Suppressor macrophage treated with lipopolysaccharide for 1 hour (primary cell): ENCODE measurements at regions not wholly inside any gene's neighbourhood (a gene's known extent, or its start where the extent isn't known, plus 50 kb on each side); places are given as distances from the start of the nearest gene placed in this dataset.
A peak's percentile ranks its signal among the peaks of the same experiment; 100 is the strongest.
"Not testable (repeated sequence)": the region's sequence is repeated elsewhere in the genome, so short reads cannot be mapped to it uniquely, and the experiment has no call there.

Experiments
- DNase-seq, 3 donors: peaks; one replicate each; pipeline ENCODE4 v3.0.0-alpha.2; 2020 to 2022

DNA sequence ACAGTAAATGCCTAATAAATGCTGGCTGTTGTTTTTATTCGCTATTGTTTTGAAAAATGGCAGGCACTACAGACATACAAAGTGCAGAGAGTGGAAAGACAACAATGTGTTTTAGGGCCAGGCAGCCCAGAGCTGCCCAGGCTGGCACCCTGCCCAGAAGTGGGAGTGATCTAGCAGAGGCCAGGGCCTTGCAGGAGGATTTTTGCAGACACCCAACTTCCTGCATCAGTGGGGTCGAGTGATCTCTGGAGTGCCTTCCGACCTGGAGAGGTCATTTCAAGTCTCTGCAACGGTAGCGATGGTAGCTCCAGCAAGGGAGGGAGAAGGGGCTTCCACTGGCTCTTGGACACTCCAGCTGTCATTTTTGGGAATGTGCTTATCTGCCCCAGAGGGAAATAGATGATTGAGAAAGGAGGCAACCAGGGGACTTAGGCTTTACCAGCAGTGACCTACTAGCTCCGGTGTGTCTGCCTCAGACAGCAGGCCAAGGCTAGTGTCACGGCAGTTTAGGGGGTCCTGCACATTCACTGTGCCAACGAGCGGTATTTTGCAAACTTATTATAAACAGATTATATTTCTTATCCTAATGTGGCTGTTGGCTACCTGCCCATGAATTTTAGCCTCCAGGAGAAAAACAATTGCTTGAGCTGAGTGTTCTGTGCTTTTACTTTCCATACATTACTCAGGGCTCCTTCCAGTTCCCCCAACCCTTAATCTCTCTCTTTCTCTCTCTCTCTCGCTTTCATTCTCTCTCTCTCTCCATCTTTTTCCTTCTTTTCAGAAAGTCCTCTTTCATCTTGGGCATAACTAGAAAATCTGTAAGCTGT is 153.9 kb upstream of the PLGLB2 start:
- peak in 1 of 3 donors; percentile 4 for DNase-seq

DNA sequence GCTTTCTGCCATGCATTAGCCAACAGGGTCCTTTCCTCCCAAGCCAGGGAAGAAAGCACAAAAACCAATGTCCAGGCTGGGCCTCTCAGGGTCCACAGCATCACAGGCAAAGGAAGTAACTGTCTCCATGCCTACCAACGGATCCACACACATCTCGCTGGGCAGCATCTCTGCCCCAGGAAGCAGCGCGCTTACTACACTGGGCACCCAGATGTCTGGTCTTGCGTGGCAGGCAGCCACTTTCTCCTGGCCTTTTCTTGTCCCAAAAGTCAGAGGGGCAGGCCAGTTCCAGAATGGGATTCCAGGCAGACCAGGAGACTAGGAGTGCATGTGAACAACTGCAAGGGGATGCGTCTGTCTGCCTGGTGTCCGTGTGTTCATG is 153.3 kb upstream of the PLGLB2 start:
- not testable (repeated sequence) for DNase-seq

DNA sequence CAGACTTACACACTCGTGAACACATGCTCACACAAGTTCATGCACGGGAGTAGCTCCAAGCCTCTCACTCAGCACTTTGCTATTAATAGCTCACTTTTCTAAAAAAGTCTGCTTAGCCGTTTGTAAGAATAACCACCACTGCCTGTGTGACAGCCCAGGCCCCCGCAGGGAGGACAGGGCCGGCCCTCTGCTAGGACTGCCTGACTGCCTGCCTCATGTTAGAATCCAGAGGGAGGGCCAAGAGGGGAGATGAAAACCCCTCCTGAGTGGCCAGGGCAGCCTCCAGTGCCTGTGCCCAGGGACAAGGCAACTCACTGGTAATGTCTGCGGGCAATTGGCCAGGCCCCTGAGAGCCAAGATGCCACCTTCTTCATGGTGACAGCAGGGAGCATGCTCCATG is 152.9 kb upstream of the PLGLB2 start:
- DNase-seq, result not testable (repeated sequence)

DNA sequence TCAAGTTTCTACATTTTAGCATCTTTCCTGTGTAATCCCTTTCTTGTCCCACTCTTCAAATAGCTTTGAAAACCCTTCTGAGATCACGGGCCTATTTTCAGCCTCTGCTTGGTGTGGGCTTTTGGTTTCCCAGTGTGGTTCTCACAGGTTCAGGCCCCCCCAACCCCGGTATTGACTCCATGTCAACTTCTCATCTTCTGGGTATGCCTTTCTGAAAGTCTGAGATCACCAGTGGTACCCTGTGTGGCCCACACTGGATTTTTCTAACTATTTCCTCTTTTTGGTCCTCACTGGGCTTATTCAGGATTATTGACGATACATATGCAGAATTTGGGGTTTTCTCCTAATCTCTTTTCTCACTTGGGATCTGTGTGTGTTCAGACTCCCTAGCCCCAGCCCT is 146.9 kb upstream of the PLGLB2 start:
- DNase-seq, result not testable (repeated sequence)

DNA sequence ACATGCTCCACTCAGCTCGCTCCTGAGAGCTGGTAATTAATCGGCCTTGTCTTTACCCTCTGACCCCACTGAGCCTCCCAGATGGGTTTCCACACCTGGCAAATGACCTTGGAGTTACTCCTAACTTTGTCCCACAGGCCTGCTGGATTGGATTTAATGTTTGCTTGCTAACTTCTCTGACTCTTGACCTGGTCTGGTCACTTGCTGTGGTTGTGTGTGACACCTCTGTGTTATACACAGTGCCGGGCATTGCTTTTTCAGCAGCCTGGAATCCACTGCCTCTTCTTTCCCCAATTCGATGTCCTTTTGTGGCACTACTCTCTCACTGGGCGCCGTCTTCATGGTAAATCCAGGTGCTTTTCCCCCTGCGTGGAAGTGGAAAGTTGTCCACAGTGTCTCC is 145.8 kb upstream of the PLGLB2 start:
- DNase-seq, result not testable (repeated sequence)

DNA sequence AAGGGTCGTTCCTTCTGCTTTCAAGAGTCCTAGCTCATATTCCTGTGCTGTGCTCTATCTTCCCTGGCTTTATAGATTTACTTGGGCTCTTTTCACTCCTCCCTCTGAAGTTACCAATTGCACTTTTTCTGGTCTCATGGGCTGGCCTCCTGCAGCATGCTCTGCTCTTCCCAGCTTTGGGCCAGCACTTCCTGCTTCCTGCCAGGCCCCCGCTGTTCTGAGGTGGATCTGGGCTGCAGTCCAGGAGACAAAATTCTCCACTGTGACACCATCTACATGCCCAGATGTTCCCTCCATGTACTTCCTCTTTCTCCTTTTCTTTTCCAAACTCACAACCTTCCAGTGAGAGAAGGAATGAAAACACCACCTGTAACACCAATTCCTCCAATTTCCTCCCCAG is 145.2 kb upstream of the PLGLB2 start:
- not testable (repeated sequence) for DNase-seq

DNA sequence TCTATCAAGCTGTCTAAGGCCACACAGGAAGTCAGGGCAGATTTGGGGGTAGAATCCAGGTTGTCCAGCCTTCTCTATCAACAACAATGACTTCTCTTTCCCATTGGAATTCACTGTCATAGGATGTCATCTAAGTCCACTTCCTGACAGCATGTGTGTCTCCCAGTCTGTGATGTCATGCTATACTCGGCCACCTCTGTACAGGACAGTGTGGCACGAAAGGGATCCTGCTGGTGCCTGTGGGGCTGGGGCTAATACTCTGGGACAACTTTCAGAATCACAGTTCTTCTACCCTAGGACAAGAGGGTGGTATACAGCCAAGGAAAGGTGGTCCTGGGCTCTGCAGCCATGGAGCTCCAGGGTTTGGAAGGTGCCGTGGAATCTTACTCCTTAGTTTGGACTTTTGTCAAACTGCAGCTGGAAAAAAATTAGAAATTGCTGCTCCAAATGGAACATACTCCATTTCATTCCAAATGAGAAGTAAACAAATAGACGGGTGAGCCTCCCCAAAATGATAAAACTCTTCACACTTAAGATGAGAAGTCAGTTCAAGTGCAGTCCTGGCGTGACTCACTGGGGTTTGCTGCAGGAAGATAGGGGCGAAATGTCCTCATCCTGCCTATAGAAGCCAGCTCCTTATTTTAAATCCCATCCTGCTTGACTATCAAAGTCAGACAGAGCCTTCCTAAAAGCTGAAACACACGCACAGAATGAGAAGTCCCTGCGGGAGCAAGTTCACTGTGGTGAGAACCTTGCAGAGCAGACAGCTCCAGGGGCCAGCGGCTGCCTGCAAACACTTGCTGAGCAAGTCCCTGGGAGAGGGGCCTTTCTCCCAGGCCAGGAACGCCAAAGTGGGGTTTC is 144.2 kb upstream of the PLGLB2 start:
- DNase-seq, result not testable (repeated sequence)

DNA sequence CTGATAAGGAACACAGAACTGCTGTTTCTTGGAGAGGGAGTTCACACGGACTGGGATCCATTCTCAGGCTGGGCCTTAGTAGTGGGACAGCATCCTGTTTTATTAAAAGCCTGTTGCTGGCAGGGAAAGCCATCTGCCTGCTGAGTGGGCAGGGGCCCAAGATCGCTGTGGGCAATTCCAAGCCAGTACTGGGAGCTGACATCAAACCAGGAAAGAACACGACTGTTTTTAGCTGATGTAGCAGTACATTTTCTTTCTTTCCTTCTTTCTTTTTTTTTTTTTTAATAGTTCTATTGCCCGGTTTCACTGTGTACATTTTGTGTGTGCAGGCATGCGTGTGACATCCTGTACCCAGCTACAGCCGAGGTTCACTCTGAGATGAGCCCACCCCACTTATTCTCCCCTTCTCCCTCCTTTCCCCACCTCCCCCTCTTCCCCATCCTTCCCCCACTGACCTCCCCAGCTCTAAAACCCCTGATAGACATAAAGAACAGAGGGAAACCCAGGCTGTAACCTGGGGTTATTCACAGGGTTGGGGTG is 143.5 kb upstream of the PLGLB2 start:
- not testable (repeated sequence) for DNase-seq

DNA sequence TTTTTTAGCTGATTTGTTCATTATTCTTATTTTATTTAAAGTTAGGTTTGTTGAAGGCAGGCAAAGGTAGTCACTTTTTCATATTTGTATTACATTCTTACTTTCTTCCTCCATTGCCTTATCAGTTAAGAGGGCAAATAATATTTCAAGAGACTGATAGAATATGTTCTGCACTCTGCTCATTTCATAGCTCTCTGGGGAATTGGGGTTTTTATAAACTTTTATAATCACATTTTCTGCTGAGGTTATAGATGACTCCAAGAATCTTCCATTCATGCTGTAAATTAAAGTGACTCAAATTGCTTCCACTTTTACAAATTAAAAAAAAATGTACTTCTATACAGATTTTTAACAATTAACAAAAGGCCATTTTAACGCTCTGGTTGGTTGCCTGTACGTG is 142.9 kb upstream of the PLGLB2 start:
- DNase-seq, result not testable (repeated sequence)

DNA sequence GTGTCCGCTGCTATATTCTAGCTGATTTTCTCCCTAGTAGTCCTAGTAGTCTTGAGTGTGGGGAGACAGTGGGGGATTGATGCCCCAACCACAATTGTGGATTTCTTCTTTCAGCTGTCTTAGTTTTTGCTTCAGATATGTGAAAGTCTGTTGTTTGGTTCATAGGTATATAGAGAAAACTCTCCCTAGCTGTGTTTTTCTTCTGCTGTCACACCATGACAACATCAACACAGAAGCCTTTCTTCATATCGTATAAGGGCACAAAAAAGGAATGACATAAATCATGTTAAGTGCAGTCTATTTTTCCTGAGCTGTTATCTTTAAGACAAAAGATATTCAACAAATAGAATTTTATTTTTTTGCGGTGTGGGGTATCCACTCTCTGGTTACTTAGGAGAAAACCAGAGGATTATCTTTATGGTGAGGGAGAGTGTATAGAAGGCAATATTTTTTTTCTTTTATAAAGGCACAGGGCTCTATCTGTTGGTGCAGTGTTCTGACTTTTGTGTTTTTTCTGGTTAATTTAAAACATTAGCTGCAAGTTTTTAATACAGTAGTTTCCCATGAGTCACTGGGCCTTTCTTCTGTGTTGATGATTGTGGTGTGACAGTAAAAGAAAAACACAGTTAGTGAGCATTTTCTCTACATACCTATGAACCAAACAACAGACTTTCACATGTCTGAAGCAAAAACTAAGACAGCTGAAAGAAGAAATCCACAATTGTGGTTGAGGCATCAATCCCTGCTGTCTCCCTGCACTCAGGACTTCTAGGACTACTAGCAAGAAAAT is 139.3 kb upstream of the PLGLB2 start:
- DNase-seq, result not testable (repeated sequence)

DNA sequence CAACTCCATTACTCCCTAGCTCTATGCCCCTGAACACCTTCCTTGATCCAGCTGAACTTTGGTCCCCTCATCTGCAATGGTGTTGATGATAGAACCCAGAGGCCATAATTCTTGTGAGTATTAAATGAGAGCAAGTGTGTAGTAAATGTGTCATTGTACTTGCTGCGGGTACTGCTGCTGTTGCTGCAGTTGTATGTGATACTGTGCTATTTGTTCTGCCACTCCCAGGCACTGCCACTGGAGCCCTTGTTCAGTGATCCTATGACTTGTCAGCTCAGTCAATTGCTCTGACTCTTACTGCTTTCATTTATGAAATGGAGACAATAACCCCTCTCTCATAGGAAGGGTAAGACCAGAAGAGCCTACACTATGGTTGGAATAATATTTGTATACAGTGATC is 136.9 kb upstream of the PLGLB2 start:
- DNase-seq, result not testable (repeated sequence)

DNA sequence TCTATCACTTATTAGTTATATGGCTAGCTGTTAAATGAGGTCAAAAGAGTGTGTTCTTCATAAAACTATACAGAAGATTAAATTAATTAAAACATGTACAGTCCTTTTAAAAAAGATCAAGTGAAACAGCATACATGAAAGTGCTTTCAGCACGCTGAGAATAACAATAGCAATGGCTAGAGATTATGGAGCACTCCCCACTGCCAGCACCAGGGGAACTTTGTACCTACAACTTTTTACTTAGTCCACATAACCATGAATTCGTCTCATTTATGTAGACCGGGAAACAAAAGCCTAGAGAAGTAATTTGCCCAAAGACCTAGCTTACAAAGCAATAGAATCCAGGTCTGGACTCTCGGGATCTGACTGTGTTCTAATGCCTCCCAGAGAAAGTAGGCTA is 136.5 kb upstream of the PLGLB2 start:
- DNase-seq, result not testable (repeated sequence)

DNA sequence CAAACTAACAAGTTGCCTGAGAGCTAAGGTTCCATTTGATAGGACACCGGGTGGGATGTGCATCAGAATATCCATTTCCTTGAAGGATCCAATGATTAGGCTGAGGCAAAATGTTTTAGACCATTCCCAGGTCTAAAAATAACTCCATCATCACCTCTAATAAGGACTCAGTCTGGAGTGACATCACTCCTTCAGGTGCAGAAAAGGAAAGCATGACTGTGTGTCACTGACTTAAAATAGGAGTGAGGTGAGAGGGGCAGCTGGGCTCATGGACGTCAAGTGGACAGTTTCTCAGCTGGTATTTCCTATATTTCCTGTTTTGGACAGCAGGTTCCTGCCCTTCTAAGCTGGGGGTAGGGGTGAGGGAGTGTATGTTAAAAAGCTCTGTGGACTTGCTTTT is 135.9 kb upstream of the PLGLB2 start:
- DNase-seq, result not testable (repeated sequence)

DNA sequence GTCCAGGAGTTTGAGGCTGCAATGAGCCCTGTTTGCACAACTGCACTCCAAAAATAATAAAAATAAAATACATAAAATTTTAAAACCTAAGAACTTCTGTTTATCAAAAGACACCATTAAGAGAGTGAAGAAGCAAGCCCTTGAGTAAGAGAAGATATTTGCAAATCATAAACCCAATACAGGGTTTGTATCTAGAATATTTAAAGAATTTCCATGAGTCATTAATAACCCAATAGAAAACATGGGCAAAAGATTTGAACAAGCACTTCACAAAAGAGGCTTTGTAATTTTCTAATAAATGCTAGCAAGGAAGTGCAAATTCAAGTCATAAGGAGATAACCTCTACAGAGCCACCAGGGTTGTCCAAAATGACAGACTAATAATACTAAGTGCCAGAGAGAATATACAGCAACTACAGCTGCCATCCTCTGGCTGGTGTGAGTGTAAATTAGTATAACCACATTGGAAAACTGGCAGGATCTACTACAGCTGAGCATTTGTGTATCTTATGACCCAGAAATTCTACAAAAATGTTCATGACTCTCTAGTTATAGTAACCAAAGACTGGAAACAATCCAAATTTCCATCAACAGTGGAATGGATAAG is 133.0 kb upstream of the PLGLB2 start:
- DNase-seq, result not testable (repeated sequence)

DNA sequence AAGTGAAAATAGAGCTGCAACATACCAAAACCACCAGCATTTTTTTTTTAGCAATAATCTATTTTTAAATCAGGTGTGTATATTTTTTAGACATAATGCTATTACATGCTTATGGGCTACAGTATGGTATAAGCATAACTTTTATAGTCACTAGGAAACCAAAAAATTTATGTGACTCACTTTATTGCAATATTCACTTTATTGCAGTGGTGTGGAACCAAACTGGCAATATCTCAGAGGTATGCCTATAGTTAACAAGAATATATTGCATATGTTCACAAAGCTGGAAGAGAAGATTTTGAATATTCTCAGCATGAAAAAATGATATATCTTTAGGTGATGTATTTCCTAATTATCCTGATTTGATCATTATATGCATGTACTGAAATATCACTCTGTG is 128.8 kb upstream of the PLGLB2 start:
- not testable (repeated sequence) for DNase-seq

DNA sequence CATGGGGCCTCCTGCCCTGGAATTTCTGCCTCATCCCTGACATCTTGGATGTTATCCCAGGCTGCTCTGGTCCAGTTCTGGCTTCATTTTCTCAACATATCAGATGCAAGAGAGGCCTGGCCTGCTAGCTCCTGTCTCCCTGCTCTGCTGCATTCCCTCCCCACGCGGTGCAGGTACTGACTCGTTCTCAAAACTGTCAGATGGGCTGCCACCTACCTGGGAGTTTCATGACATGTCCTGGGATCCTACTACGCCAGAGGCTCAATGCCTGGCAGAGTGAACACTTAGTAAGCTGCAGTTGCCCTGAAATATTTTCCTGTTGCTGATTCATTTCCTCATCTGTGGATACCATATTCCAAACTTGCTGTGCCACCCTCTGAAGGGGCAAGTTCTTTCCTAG is 126.7 kb upstream of the PLGLB2 start:
- DNase-seq, result not testable (repeated sequence)

DNA sequence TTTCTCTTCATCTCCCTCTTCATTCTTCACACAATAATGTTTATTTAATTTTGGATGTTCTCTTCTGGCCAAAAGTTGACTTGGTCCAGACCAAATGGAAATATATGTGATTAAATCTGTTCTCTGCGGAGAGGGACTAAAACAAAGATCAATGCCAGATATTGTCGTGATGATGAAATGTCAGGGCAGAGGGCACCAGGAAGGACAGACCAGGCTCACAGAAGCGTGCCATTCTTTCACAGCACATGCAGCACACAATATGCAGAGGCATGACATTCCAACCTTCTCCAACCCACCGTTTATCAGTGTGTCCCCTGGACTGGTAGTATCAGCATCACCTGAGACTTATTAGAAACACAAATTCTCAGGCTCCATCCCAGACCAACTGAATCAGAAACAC is 125.2 kb upstream of the PLGLB2 start:
- not testable (repeated sequence) for DNase-seq

DNA sequence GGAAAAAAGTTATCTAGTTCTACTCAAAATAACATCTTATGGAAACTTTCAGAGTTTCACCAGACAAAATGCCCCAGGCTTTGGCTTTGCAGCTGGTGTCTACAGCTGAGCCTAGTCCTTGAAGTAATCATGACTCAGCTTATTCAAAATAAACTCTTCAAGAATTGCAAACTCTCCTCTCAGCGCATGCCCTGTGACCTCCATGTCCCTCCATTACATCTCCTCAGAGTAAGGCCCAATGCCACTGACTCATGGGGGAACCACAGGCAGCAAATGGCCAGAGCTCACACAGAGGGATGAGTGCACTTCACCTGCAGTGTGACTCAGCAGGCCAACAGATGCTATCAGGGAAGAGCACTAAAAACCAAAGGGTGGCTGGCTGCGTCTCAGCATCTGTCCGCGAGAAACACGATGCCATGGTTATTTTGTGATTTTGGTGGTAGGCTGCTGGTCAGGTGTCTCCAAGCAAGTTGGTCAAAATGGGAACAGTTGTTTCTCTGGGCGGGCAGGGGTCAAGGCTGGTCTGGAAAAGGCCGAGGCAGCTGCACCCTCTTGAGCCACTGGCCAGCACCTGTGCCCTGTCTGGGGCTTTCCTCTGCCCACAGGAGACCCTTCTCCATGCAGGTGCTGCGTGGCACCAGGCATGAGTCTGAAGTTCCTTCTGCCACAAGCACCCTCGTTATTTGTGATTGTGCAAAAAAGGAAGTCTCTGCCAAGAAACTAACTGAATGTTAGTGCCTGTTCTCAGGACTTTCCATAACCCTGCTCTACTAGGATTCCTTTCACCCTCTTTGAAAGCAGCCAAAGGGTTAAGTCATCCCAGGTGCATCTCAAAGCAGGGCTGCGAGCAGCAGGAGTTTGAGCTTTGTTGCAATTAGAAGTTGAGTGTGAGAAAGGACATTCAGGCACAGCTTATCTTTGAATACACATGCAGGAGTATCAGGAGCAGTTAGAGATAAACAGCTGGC is 118.1 kb upstream of the PLGLB2 start:
- DNase-seq, result peak; percentile 42 to 80 (median 70)

DNA sequence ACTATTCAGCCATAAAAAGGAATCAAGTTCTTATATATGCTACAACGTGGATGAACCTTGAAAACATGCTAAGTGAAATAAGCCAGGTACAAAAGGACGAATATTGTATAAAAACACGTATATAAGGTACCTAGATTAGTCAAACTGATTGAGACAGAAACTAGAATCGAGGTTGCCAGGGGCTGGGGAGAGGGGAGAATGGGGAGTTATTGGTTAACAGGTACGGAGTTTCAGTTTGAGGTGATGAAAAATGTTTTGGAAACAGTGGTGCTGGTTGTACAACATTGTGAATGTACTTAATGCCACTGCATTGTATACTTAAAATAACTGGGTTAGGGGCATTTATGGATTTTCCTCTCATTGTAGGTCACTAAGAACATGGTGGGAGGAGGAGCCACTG is 117.0 kb upstream of the PLGLB2 start:
- not testable (repeated sequence) for DNase-seq

DNA sequence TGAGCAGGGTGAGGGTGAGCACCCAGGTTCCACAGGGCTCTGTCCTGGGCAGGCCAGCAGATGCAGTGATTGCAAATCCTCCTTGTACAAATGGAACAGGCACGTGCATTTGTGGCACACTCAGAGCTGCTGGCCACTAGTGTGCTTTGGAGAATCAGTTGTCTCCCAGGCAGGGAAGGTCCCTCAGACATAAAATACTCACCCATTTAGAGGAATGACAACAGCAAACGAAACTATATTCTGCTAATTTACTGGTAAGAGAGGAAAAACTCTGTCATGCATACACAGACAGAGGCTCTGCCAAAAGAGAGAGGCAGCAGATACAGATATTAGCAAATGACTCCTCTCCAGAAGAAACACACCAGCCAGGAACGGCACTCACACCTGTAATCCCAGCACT is 116.5 kb upstream of the PLGLB2 start:
- not testable (repeated sequence) for DNase-seq
